Esophagus muscularis mucosa (tissue), 4 donors: ENCODE measurements at regions not wholly inside any gene's neighbourhood (a gene's known extent, or its start where the extent isn't known, plus 50 kb on each side); places are given as distances from the start of the nearest gene placed in this dataset.

ENCODE experiments used
- EP300 ChIP-seq: sonication (generic); formaldehyde crosslinking; IDR thresholded peaks from one replicate; pipeline ENCODE4 v1.6.1; 2017; ENCODE audit warnings: antibody characterized with exemption
- POLR2A ChIP-seq: fragments of 450-650 bp; IDR thresholded peaks from one replicate; pipeline ENCODE4 v1.6.1; 2017; ENCODE audit warnings: antibody characterized with exemption, moderate library complexity, mild to moderate bottlenecking, low read depth
- POLR2AphosphoS5 ChIP-seq, 2 donors: sonication (generic); formaldehyde crosslinking; IDR thresholded peaks; one replicate each; pipeline ENCODE4 v1.6.1; 2017; ENCODE audit warnings: antibody characterized with exemption in 2 of 2
- TF ChIP-seq, protein P1 (sequence below), 3 experiments: fragments of 200-600 bp in 2 of 3; fragments of 450-650 bp in 1 of 3; sonication (generic) in 2 of 3; IDR thresholded peaks; one replicate each; pipeline ENCODE4 v1.5.1; 2017 to 2019; ENCODE audit warnings: antibody characterized with exemption in 3 of 3, mild to moderate bottlenecking in 2 of 3, moderate library complexity in 1 of 3

DNA sequence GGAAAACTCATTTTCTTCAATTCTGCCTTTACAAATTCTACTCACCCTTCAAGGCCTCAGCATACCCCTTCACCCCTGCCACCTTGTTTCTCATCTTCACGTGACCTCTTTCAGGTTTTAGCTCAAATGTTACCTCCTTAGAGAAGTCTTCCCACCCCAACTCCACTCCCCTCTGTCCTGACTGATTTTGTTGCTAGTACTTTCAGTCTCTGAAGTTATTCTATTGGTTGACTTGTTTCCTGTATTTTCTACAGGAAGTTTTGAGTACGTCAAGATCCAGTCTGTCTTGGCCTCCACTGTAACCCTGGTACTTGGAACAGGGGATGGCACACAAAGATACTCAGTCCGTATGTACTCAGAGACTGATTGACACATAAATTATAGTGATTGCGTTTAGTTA, 296.1 kb downstream of the DHX35 start:
- TF ChIP-seq, protein P1, sequence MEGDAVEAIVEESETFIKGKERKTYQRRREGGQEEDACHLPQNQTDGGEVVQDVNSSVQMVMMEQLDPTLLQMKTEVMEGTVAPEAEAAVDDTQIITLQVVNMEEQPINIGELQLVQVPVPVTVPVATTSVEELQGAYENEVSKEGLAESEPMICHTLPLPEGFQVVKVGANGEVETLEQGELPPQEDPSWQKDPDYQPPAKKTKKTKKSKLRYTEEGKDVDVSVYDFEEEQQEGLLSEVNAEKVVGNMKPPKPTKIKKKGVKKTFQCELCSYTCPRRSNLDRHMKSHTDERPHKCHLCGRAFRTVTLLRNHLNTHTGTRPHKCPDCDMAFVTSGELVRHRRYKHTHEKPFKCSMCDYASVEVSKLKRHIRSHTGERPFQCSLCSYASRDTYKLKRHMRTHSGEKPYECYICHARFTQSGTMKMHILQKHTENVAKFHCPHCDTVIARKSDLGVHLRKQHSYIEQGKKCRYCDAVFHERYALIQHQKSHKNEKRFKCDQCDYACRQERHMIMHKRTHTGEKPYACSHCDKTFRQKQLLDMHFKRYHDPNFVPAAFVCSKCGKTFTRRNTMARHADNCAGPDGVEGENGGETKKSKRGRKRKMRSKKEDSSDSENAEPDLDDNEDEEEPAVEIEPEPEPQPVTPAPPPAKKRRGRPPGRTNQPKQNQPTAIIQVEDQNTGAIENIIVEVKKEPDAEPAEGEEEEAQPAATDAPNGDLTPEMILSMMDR (IDR thresholded peaks at IDR 0.05) = no peak
- TF ChIP-seq POLR2AphosphoS5 (IDR thresholded peaks at IDR 0.05) (no peak), EP300 (no peak), POLR2A (no peak)
